IPS-20b (cell line): ENCODE measurements at regions not wholly inside any gene's neighbourhood (a gene's known extent, or its start where the extent isn't known, plus 50 kb on each side); places are given as distances from the start of the nearest gene placed in this dataset.
"Not testable (repeated sequence)": the region's sequence is repeated elsewhere in the genome, so short reads cannot be mapped to it uniquely, and the experiment has no call there.

Experiments used
- H3K27ac ChIP-seq: one replicate; pipeline ENCODE4 v1.5.1; 2013; ENCODE audit warnings: low read length
- H3K27me3 ChIP-seq: 2 replicates; pipeline ENCODE4 v1.6.1; 2013; ENCODE audit warnings: mild to moderate bottlenecking, low read length, inconsistent platforms; ENCODE audit not compliant: insufficient read depth
- H3K36me3 ChIP-seq: 2 replicates; pipeline ENCODE4 v1.6.1; 2013; ENCODE audit warnings: low read depth, mild to moderate bottlenecking, inconsistent platforms, low read length, moderate library complexity; ENCODE audit not compliant: insufficient read depth
- H3K4me1 ChIP-seq: 2 replicates; pipeline ENCODE4 v1.6.1; 2013; ENCODE audit warnings: mild to moderate bottlenecking, control low read depth, inconsistent platforms, low read length, moderate library complexity; ENCODE audit not compliant: insufficient read depth
- H3K4me3 ChIP-seq: 2 replicates; pipeline ENCODE4 v1.5.1; 2013; ENCODE audit warnings: mild to moderate bottlenecking, low read length, inconsistent platforms
- H3K9ac ChIP-seq: 2 replicates; pipeline ENCODE4 v1.6.1; 2013; ENCODE audit warnings: low read depth, mild to moderate bottlenecking, inconsistent platforms, low read length, moderate library complexity
- H3K9me3 ChIP-seq: 2 replicates; pipeline ENCODE4 v1.6.1; 2013; ENCODE audit warnings: mild to moderate bottlenecking, low read depth, low read length, inconsistent platforms; ENCODE audit not compliant: insufficient read depth

DNA sequence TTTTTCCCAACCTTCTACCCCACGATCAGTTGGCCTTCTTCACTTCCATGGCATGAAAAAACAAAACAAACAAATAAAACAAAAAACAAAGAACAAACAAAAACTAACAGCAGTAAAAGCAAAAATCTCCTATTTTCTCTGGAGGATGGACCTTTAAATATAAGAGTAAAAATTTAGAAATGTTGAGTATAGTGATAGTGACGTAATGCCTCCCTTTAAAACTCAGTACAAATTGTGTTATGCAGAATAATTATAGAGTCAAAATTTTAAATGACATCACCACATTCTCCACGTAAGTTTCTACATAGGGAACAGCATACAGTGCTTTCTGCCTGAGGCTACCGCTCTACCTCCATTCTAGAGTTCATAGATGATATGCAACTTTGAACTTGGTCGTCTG lies 2156.4 kb downstream of the PCDH7 start:
- Histone ChIP-seq H3K9me3 (no peaks in the 10 kb centered on the region), H3K4me3 (no peak overlapping the region), H3K4me1 (no peaks in the 10 kb centered on the region), H3K36me3 (no peaks in the 10 kb centered on the region), H3K27ac (no peak overlapping the region), H3K27me3 (no peaks in the 10 kb centered on the region), H3K9ac (no peak overlapping the region)

DNA sequence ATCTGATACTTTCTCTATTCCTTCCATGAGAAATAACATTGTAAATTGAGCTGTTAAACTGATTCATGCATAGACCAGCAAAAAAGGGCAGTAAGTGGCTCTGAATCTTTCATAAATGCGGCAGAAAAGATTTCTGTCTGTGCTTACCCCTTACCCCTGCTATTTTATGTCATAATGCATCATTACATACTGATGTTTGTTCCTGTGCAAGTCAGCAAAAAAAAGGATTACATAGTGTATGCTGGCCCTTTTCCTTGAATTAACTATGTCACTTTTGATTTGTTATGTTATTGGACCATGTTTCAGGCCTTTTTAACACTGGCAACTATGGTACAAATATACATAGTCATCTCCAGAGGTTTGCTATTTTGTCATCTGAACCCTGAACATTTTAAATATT lies 2159.7 kb downstream of the PCDH7 start:
- Histone ChIP-seq H3K4me1 (no peaks in the 10 kb centered on the region), H3K9ac (no peak overlapping the region), H3K9me3 (no peaks in the 10 kb centered on the region), H3K4me3 (no peak overlapping the region), H3K27me3 (no peaks in the 10 kb centered on the region), H3K36me3 (no peaks in the 10 kb centered on the region), H3K27ac (no peak overlapping the region)

DNA sequence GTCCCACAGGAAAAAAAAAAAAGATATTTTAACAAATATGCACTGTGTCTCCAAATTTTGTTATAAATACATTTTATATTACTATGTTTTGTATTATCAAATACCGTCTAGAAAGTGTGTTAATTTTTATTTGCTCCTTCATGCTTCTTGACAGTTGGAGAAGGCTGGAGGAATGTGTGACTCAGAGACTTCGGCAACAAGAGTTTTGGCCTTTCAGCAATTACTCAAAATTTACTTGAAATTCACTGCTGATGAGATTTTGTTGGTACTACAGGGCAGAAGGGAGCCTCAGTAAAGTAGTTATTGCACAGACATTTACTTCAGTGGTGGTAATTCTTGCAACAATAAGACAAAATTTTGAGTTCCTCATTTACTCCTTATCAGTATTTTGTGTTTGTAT lies 2164.0 kb downstream of the PCDH7 start:
- no peak overlapping the region for H3K27ac ChIP-seq
- H3K9ac ChIP-seq, result no peak overlapping the region

DNA sequence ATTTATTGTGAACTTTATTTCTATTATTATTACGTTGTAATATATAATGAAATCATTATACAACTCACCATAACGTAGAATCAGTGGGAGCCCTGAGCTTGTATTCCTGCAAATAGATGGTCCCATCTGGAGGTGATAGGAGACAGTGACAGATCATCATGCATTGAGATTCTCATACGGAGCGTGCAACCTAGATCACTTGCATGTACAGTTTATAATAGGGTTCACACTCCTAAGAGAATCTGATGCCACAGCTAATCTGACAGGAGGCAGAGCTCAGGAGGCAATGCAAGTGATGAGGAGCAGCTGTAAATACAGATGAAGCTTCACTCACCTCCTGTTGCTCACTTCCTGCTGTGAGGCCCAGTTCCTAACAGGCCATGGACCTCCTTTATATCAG lies 2170.2 kb downstream of the PCDH7 start:
- H3K27ac ChIP-seq, result no peak overlapping the region
- no peaks in the 10 kb centered on the region for H3K27me3 ChIP-seq
- peaks cover 5% of the 10 kb centered on the region for H3K9me3 ChIP-seq
- H3K9ac ChIP-seq, result no peak overlapping the region
- H3K4me3 ChIP-seq, result no peak overlapping the region
- no peaks in the 10 kb centered on the region for H3K36me3 ChIP-seq
- H3K4me1 ChIP-seq, result no peaks in the 10 kb centered on the region

More for the DNA sequence above, 2164.0 kb downstream of the PCDH7 start:
- H3K4me1 ChIP-seq, result no peaks in the 10 kb centered on the region
- no peaks in the 10 kb centered on the region for H3K27me3 ChIP-seq
- no peaks in the 10 kb centered on the region for H3K9me3 ChIP-seq
- no peaks in the 10 kb centered on the region for H3K36me3 ChIP-seq
- H3K4me3 ChIP-seq, result no peak overlapping the region

DNA sequence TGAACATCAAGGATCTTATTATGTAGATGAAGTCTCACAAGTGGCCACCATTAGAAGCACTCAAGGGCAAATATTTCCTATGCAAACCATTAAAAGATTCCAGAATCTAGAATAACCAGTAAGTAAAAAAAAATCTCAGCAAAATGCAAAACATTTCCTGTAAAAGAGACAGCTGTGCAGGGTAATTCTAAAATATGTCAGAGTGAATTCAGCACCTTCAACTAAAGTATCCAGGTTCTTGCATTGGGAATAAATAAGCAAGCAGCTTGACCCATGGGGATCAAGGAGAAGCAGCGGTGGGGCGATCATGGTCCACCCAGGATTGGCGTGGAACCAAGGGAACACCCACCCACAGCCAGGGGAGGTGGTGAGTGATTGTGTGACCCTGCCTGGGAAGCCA lies 2188.9 kb downstream of the PCDH7 start:
- Histone ChIP-seq H3K4me1 (no peaks in the 10 kb centered on the region), H3K27ac (no peak overlapping the region), H3K27me3 (no peaks in the 10 kb centered on the region), H3K4me3 (no peak overlapping the region), H3K9ac (no peak overlapping the region), H3K9me3 (peaks cover 5% of the 10 kb centered on the region; the same call in 1 of the 2 replicates), H3K36me3 (no peaks in the 10 kb centered on the region)

DNA sequence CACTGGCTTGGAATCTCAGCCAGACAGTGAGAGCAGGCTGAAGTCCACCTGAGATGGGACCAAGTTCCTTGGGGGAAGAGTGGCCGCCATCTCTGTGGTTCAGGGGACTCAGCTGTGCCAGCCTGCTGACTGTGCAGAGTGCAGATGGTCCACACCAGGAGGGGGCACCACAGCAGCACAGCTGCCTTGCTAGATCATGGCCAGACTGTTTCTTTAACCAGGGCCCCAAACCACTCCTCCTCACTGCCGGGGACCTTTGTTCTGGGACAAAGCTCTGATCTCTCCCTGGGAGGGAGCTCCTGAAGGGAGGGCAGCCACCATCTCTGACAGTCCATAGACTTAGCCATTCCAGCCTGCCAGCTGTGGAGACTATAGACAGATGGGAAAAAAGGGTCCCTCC lies 2189.6 kb downstream of the PCDH7 start:
- H3K9ac ChIP-seq, result no peak overlapping the region
- no peaks in the 10 kb centered on the region for H3K4me1 ChIP-seq
- no peaks in the 10 kb centered on the region for H3K27me3 ChIP-seq
- no peak overlapping the region for H3K4me3 ChIP-seq
- H3K27ac ChIP-seq, result no peak overlapping the region
- H3K9me3 ChIP-seq, result peaks cover 5% of the 10 kb centered on the region; the same call in 1 of the 2 replicates
- H3K36me3 ChIP-seq, result no peaks in the 10 kb centered on the region

DNA sequence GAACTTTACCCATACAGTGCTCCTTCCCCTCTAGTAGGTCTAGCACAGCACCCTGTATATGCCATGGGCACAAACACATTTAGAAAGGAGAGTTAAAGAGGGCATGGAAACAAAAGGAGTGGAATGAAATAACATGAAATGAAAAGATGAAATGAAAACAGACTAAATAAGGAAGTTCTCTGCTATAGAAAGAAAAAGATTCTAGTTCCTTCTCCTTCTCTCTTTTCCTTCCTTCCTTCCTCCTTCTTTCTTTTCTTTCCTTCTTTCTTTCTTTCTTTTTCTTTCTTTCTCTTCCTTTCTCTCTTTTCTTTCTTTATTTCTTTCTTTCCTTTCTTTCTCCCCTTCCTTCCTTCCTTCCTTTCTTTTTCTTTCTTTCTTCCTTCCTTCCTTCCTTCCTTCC lies 2197.4 kb downstream of the PCDH7 start:
- H3K9me3 ChIP-seq, result no peaks in the 10 kb centered on the region
- H3K9ac ChIP-seq, result no peak overlapping the region
- H3K36me3 ChIP-seq, result no peaks in the 10 kb centered on the region
- H3K4me3 ChIP-seq, result no peak overlapping the region
- no peak overlapping the region for H3K27ac ChIP-seq
- H3K4me1 ChIP-seq, result no peaks in the 10 kb centered on the region
- H3K27me3 ChIP-seq, result no peaks in the 10 kb centered on the region

DNA sequence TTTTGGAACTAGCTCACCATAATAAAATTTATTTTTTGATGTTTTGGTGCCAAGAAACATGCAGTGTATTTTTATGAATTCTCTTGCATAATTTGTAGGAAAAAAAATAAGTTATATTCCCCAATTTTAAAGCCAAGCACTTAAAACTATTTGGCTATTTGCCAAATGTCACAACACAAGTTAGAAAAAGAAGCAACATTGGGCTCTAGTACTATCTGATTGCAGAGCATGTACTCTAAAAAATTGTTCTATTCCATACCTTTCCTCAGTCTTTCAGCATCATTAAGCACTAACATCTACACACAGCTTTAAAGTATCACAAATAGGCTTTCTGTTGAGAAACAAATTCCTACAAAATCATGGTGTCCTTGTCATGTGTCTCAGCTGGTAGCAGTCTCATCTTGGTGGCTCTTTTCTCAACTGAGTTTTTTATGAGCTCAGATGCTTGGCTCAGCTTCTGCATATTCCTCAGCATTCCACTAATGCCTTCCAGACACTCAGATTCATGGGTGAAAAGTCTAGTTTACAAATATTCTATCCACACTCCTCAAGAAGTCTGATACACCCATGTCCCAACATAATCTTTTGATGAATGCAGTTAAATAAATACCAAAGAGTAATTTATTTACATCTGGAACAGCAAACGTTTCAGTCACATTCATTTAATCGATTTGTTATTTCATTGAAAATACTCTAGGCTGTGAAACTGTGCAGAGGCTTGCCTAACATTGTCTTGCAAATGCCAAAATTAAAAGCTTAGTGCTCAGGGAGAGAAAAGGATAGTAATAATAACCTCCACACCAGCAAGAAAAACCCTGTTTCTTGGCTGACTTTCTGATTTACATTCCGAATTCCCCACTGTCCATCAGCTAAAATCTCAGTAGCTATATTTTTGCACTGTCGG lies 2209.9 kb downstream of the PCDH7 start:
- Histone ChIP-seq H3K9me3 (no peaks in the 10 kb centered on the region), H3K4me3 (no peak overlapping the region), H3K4me1 (peaks cover 6% of the 10 kb centered on the region; the same call in 1 of the 2 replicates), H3K27me3 (no peaks in the 10 kb centered on the region), H3K9ac (no peak overlapping the region), H3K36me3 (no peaks in the 10 kb centered on the region), H3K27ac (no peak overlapping the region)

DNA sequence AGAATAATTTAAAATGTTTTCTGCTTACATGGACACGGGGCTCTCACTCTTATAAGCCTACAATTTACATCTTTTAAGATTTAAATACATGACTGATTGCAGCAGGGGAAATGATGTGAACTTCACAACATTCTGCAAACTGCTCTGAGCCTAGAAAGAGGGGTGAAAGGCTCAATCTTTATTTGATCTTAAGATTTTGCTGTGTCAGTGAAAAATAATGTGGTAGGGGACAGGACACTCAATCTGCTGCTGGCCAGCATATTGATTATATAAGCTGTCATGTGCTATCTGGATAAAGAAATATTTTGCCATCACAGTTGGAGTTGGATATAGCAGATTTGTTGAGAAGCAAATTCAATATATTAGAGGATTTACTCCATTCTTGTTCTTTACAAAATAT lies 2210.5 kb downstream of the PCDH7 start:
- Histone ChIP-seq H3K9ac (no peak overlapping the region), H3K27ac (no peak overlapping the region)

DNA sequence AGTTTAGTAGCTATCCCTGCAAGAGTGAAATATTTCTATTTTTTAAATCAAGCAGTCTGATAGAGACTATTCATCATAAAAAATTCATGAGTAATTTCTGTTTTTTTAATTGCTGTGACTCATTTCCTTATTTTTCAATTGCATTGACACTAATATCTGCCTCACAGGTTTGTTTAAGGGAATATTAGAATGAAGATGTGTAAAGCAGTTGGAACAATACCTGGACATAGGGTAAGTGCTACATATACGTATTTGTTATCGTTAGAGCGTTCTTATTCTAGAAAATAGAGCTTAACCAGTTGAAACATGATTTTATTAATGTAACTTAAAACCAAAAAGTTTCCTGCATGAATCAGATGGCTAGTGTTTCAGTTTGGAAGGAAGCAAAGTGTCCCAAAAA lies 2211.3 kb downstream of the PCDH7 start:
- Histone ChIP-seq H3K9ac (no peak overlapping the region), H3K4me3 (no peak overlapping the region), H3K9me3 (no peaks in the 10 kb centered on the region), H3K36me3 (no peaks in the 10 kb centered on the region), H3K4me1 (peaks cover 6% of the 10 kb centered on the region; the same call in 1 of the 2 replicates), H3K27me3 (no peaks in the 10 kb centered on the region), H3K27ac (no peak overlapping the region)

More for the DNA sequence above, 2210.5 kb downstream of the PCDH7 start:
- Histone ChIP-seq H3K4me3 (no peak overlapping the region), H3K9me3 (no peaks in the 10 kb centered on the region), H3K27me3 (no peaks in the 10 kb centered on the region), H3K36me3 (no peaks in the 10 kb centered on the region), H3K4me1 (peaks cover 6% of the 10 kb centered on the region; the same call in 1 of the 2 replicates)

DNA sequence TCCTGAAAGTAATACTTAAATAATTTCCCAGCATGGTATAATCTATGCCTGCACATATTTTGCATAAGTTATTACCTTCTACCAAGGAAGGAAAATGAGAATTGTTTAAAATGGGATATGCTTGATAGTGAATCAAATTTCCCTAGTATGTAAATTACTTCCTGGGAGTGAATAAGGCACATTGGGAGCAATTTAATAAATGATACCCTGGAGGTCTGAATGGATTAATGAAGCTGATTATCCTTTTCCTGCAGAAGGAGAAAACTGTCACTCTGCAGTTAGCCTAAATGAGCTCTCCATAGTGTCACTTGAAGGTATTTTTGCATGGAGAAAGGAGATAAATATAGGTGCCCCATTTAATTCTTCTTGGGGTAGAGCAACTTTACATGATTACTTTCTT lies 2212.0 kb downstream of the PCDH7 start:
- Histone ChIP-seq H3K9me3 (no peaks in the 10 kb centered on the region), H3K9ac (no peak overlapping the region), H3K4me3 (no peak overlapping the region), H3K27me3 (no peaks in the 10 kb centered on the region), H3K36me3 (no peaks in the 10 kb centered on the region), H3K27ac (no peak overlapping the region), H3K4me1 (peaks cover 6% of the 10 kb centered on the region; the same call in 1 of the 2 replicates)

DNA sequence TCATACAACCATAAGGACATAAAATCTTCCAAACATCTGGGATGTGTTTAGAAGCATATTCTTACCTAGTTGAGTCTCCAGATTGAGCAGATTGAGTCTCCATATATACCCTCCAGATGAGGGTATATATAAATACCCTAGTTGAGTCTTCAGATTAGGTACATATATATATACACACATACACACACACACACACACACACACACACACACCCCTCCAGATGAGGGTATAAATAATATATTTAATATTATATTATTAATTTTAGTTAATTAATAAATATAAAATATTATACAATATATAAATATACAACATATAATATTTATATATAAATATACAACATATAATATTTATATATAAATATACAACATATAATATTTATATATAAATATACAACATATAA lies 2219.1 kb downstream of the PCDH7 start:
- not testable (repeated sequence) for H3K27me3 ChIP-seq, H3K36me3 ChIP-seq, H3K27ac ChIP-seq, H3K4me1 ChIP-seq, H3K9me3 ChIP-seq, H3K4me3 ChIP-seq, H3K9ac ChIP-seq
